ENCODE measurements at regions not wholly inside any gene's neighbourhood (a gene's known extent, or its start where the extent isn't known, plus 50 kb on each side); places are given as distances from the start of the nearest gene placed in this dataset.
"Not testable (repeated sequence)": the region's sequence is repeated elsewhere in the genome, so short reads cannot be mapped to it uniquely, and the experiment has no call there.

GRCh38 chr4:138588501-138588900 is 346.4 kb upstream of the SLC7A11 start:
- Mint-ChIP-seq H3K27ac (ENCODE audit: unreplicated experiment) (no peak overlapping the region), H3K4me1 (ENCODE audit: low read depth, unreplicated experiment) (no peaks in the 10 kb centered on the region), H3K36me3 (ENCODE audit: insufficient read depth, unreplicated experiment) (no peaks in the 10 kb centered on the region), H3K27me3 (ENCODE audit: unreplicated experiment) (no peaks in the 10 kb centered on the region), H3K4me3 (ENCODE audit: low read depth, unreplicated experiment) (no peak overlapping the region), H3K9me3 (ENCODE audit: low read depth, unreplicated experiment) (peaks cover 2% of the 10 kb centered on the region)
- CTCF ChIA-PET: no interaction called here
- TF ChIP-seq CTCF (IDR thresholded peaks at IDR 0.05; ENCODE audit: unreplicated experiment): no peak
- intact Hi-C loops (cut with micrococcal nuclease; ENCODE audit: unreplicated experiment): no loop called here
- no peak for DNase-seq
- no TSS peak for BruUV-seq (replicated peaks)

GRCh38 chr4:138579146-138579545 is 337.0 kb upstream of the SLC7A11 start:
- peaks cover 3% of the 10 kb centered on the region for H3K9me3 Mint-ChIP-seq (ENCODE audit: low read depth, unreplicated experiment)
- no TSS peak for BruUV-seq (replicated peaks)
- peaks cover 9% of the 10 kb centered on the region for H3K4me1 Mint-ChIP-seq (ENCODE audit: low read depth, unreplicated experiment)
- H3K36me3 Mint-ChIP-seq (ENCODE audit: insufficient read depth, unreplicated experiment): no peaks in the 10 kb centered on the region
- H3K4me3 Mint-ChIP-seq (ENCODE audit: low read depth, unreplicated experiment): no peak overlapping the region
- TF ChIP-seq CTCF (IDR thresholded peaks at IDR 0.05; ENCODE audit: unreplicated experiment): no peak
- H3K27ac Mint-ChIP-seq (ENCODE audit: unreplicated experiment): no peak overlapping the region
- H3K27me3 Mint-ChIP-seq (ENCODE audit: unreplicated experiment): no peaks in the 10 kb centered on the region
- CTCF ChIA-PET: interaction anchor here (0.7 kb wide), 1 partner anchor 250 kb away, joined by 3 read pairs; no protein-coding TSS in a partner anchor
- no peak for DNase-seq
- intact Hi-C loops (cut with micrococcal nuclease; ENCODE audit: unreplicated experiment): loop anchor here (2.0 to 5.0 kb wide), 3 partner anchors 292 to 757 kb away; no protein-coding TSS in a partner anchor

GRCh38 chr4:138577826-138578225 is 335.7 kb upstream of the SLC7A11 start:
- H3K9me3 Mint-ChIP-seq (ENCODE audit: low read depth, unreplicated experiment); H3K27me3 Mint-ChIP-seq (ENCODE audit: unreplicated experiment); BruUV-seq (replicated peaks); H3K36me3 Mint-ChIP-seq (ENCODE audit: insufficient read depth, unreplicated experiment); H3K4me3 Mint-ChIP-seq (ENCODE audit: low read depth, unreplicated experiment); H3K4me1 Mint-ChIP-seq (ENCODE audit: low read depth, unreplicated experiment); H3K27ac Mint-ChIP-seq (ENCODE audit: unreplicated experiment): not testable (repeated sequence)
- peak; percentile 26 for DNase-seq
- CTCF ChIA-PET: interaction anchor here (0.6 to 2.4 kb wide), 5 partner anchors 31 to 1454 kb away, joined by 3 to 14 read pairs (median 5); no protein-coding TSS in a partner anchor
- intact Hi-C loops (cut with micrococcal nuclease; ENCODE audit: unreplicated experiment): loop anchor here (2.0 to 5.0 kb wide), 4 partner anchors 293 to 756 kb away; no protein-coding TSS in a partner anchor

- no peaks in the 10 kb centered on the region for H3K36me3 Mint-ChIP-seq (ENCODE audit: insufficient read depth, unreplicated experiment)
- DNase-seq: no peak
- H3K27ac Mint-ChIP-seq (ENCODE audit: unreplicated experiment): no peak overlapping the region
- H3K27me3 Mint-ChIP-seq (ENCODE audit: unreplicated experiment): no peaks in the 10 kb centered on the region
- CTCF ChIA-PET: interaction anchor here (1.6 to 2.4 kb wide), 3 partner anchors 82 to 1453 kb away, joined by 5 to 14 read pairs (median 5); no protein-coding TSS in a partner anchor
- BruUV-seq (replicated peaks): no TSS peak
- no peak overlapping the region for H3K4me3 Mint-ChIP-seq (ENCODE audit: low read depth, unreplicated experiment)
- TF ChIP-seq CTCF (IDR thresholded peaks at IDR 0.05; ENCODE audit: unreplicated experiment): no peak
- H3K4me1 Mint-ChIP-seq (ENCODE audit: low read depth, unreplicated experiment): peaks cover 9% of the 10 kb centered on the region
- intact Hi-C loops (cut with micrococcal nuclease; ENCODE audit: unreplicated experiment): loop anchor here (2.0 to 5.0 kb wide), 3 partner anchors 394 to 755 kb away; no protein-coding TSS in a partner anchor
- H3K9me3 Mint-ChIP-seq (ENCODE audit: low read depth, unreplicated experiment): peaks cover 3% of the 10 kb centered on the region
These were observed 335.0 kb upstream of the SLC7A11 start for GRCh38 chr4:138577145-138577544.

- DNase-seq: peak; percentile 19
These were observed 334.5 kb upstream of the SLC7A11 start for GRCh38 chr4:138576684-138577083.

More at GRCh38 chr4:138576684-138577083, 334.5 kb upstream of the SLC7A11 start:
- peaks cover 3% of the 10 kb centered on the region for H3K9me3 Mint-ChIP-seq (ENCODE audit: low read depth, unreplicated experiment)
- BruUV-seq (replicated peaks): no TSS peak
- peaks cover 9% of the 10 kb centered on the region for H3K4me1 Mint-ChIP-seq (ENCODE audit: low read depth, unreplicated experiment)
- intact Hi-C loops (cut with micrococcal nuclease; ENCODE audit: unreplicated experiment): loop anchor here (1.0 to 5.0 kb wide), 5 partner anchors 105 to 754 kb away; no protein-coding TSS in a partner anchor
- no peak overlapping the region for H3K4me3 Mint-ChIP-seq (ENCODE audit: low read depth, unreplicated experiment)
- H3K27ac Mint-ChIP-seq (ENCODE audit: unreplicated experiment): no peak overlapping the region
- peak; percentile 33 for TF ChIP-seq CTCF (IDR thresholded peaks at IDR 0.05; ENCODE audit: unreplicated experiment)
- H3K36me3 Mint-ChIP-seq (ENCODE audit: insufficient read depth, unreplicated experiment): no peaks in the 10 kb centered on the region
- no peaks in the 10 kb centered on the region for H3K27me3 Mint-ChIP-seq (ENCODE audit: unreplicated experiment)
- CTCF ChIA-PET: interaction anchor here (1.6 to 2.4 kb wide), 3 partner anchors 82 to 1453 kb away, joined by 5 to 14 read pairs (median 5); no protein-coding TSS in a partner anchor

Data from Calu3 (cell line).